ENCODE measurements at regions not wholly inside any gene's neighbourhood (a gene's known extent, or its start where the extent isn't known, plus 50 kb on each side); places are given as distances from the start of the nearest gene placed in this dataset.

GRCh38 chr2:187819624-187820023 lies 265.4 kb upstream of the TFPI start:
- no peak overlapping the region for H2BK15ac ChIP-seq (ENCODE audit: low read length)
- no peak overlapping the region for H3K23ac ChIP-seq (ENCODE audit: insufficient read length)
- WGBS, 2 experiments (ENCODE audit: extremely low coverage in 1 of 2, insufficient coverage in 1 of 2, insufficient read length in 1 of 2, insufficient replicate concordance in 2 of 2, low coverage in 1 of 2, low lambda C conversion rate in 2 of 2, missing lambda C conversion rate in 1 of 2), result 68% methylated on average over 1 of the region's 1 CpG; no CpG with 5 or more reads in 1 of the 2 experiments
- no peak overlapping the region for H2AK5ac ChIP-seq (ENCODE audit: low read depth, low read length)
- no peak overlapping the region for H3K9ac ChIP-seq (replicated peaks in 1 of 4; ENCODE audit: extremely low read depth in 1 of 4, low read depth in 3 of 4, low read length in 3 of 4)
- no peak overlapping the region for H2BK5ac ChIP-seq (ENCODE audit: low read depth, low read length)
- no peaks in the 10 kb centered on the region for H3K79me1 ChIP-seq (ENCODE audit: low read depth, low read length)
- H3K18ac ChIP-seq (ENCODE audit: extremely low read depth, low read length), result no peak overlapping the region
- no peak overlapping the region for H3K4me3 ChIP-seq (ENCODE audit: extremely low read depth in 1 of 4, insufficient read depth in 2 of 4, low read depth in 3 of 4, low read length in 4 of 4)
- no peak for FAIRE-seq
- no peak overlapping the region for H4K8ac ChIP-seq (ENCODE audit: extremely low read depth, insufficient read depth, low read length)
- H3K56ac ChIP-seq (replicated peaks; ENCODE audit: insufficient read length, low read depth, low read length), result no peak overlapping the region
- no peak overlapping the region for H3K27ac ChIP-seq (ENCODE audit: low read depth, low read length)
- H2BK120ac ChIP-seq (replicated peaks; ENCODE audit: low read depth, low read length), result no peak overlapping the region
- H3K27me3 ChIP-seq (replicated peaks in 1 of 4; ENCODE audit: control insufficient read depth in 3 of 4, extremely low read depth in 1 of 4, insufficient read depth in 3 of 4, low read length in 3 of 4), result no peaks in the 10 kb centered on the region
- no peak for DNase-seq (ENCODE audit: low read depth in 1 of 2, low spot score in 2 of 2)
- CTCF ChIA-PET (ENCODE audit: partially characterized antibody), result interaction anchor here (0.6 to 0.7 kb wide), 2 partner anchors 32 to 321 kb away, joined by 3 read pairs; no protein-coding TSS in a partner anchor
- H3K79me2 ChIP-seq (ENCODE audit: control insufficient read depth in 1 of 2, insufficient read depth in 2 of 2, low read length in 2 of 2), result no peaks in the 10 kb centered on the region
- no peaks in the 10 kb centered on the region for H3K9me3 ChIP-seq (ENCODE audit: insufficient read depth in 2 of 2, low read depth in 1 of 2, low read length in 1 of 2)
- peaks cover 0 to 4% (median 0%) of the 10 kb centered on the region in 4 experiments; a peak in 1 of 7 replicates for H3K4me1 ChIP-seq (replicated peaks in 1 of 4; ENCODE audit: control insufficient read depth in 3 of 4, insufficient read depth in 4 of 4, low read length in 3 of 4)
- H3K14ac ChIP-seq (ENCODE audit: insufficient read length), result no peak overlapping the region
- H4K20me1 ChIP-seq (replicated peaks in 1 of 2; ENCODE audit: control insufficient read depth in 1 of 2, insufficient read depth in 2 of 2, low read length in 2 of 2), result peaks cover 0 to 1% of the 10 kb centered on the region in 2 experiments
- no peak overlapping the region for H4K5ac ChIP-seq (ENCODE audit: insufficient read length, low read depth, low read length)
- H3K23me2 ChIP-seq (ENCODE audit: low read depth, low read length), result no peaks in the 10 kb centered on the region
- H3K4ac ChIP-seq (replicated peaks; ENCODE audit: insufficient read length, low read depth, low read length), result no peak overlapping the region
- no peak for TF ChIP-seq SIN3A (conservative IDR thresholded peaks at IDR 0.05 in 1 of 2, IDR thresholded peaks at IDR 0.05 in 1 of 2; ENCODE audit: low read depth in 1 of 2, low read length in 2 of 2)
- TF ChIP-seq HDAC2 (IDR thresholded peaks at IDR 0.05; ENCODE audit: borderline replicate concordance in 1 of 2, low read depth in 2 of 2, low read length in 2 of 2), result no peak
- no peak for TF ChIP-seq CEBPB (IDR thresholded peaks at IDR 0.05; ENCODE audit: low read depth, low read length)
- TF ChIP-seq TEAD4 (IDR thresholded peaks at IDR 0.05; ENCODE audit: low read depth, low read length), result no peak
- TF ChIP-seq TCF12 (IDR thresholded peaks at IDR 0.05; ENCODE audit: low read depth, low read length), result no peak
- TF ChIP-seq USF2 (IDR thresholded peaks at IDR 0.05; ENCODE audit: low read length), result no peak
- no peak for TF ChIP-seq KDM4A (IDR thresholded peaks at IDR 0.05; ENCODE audit: low read depth, low read length, severe bottlenecking)
- TF ChIP-seq, protein P1, sequence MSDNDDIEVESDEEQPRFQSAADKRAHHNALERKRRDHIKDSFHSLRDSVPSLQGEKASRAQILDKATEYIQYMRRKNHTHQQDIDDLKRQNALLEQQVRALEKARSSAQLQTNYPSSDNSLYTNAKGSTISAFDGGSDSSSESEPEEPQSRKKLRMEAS (IDR thresholded peaks at IDR 0.05), result no peak
- no peak for TF ChIP-seq CTBP2 (IDR thresholded peaks at IDR 0.05; ENCODE audit: borderline replicate concordance, insufficient read depth, insufficient read length, low read length)
- TF ChIP-seq, protein P2, sequence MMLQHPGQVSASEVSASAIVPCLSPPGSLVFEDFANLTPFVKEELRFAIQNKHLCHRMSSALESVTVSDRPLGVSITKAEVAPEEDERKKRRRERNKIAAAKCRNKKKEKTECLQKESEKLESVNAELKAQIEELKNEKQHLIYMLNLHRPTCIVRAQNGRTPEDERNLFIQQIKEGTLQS (IDR thresholded peaks at IDR 0.05; ENCODE audit: insufficient read depth, low read depth, low read length), result no peak
- TF ChIP-seq NRF1 (IDR thresholded peaks at IDR 0.05; ENCODE audit: low read depth, low read length), result no peak
- POLR2A ChIA-PET (ENCODE audit: partially characterized antibody), result no interaction called here
- no peak overlapping the region for H2BK12ac ChIP-seq (ENCODE audit: low read depth, low read length)
- no peak overlapping the region for H2BK20ac ChIP-seq (ENCODE audit: low read length)
- H2AFZ ChIP-seq (ENCODE audit: low read length), result no peak overlapping the region
- no peak overlapping the region for H4K91ac ChIP-seq (replicated peaks; ENCODE audit: insufficient read length, low read length)
- H3K36me3 ChIP-seq (ENCODE audit: control insufficient read depth in 2 of 4, insufficient read depth in 4 of 4, low read length in 3 of 4), result no peaks in the 10 kb centered on the region
- H3K4me2 ChIP-seq (ENCODE audit: insufficient read depth in 1 of 2, low read depth in 2 of 2, low read length in 2 of 2), result no peak overlapping the region

All from H1 (cell line).